SK-N-MC (cell line): ENCODE measurements at regions not wholly inside any gene's neighbourhood (a gene's known extent, or its start where the extent isn't known, plus 50 kb on each side); places are given as distances from the start of the nearest gene placed in this dataset.

Experiments used
- EZH2 ChIP-seq: fragments of 200-600 bp; sonication (generic); IDR thresholded peaks from one replicate; pipeline ENCODE4 v1.6.1; 2017; ENCODE audit warnings: antibody characterized with exemption
- FOXP2 ChIP-seq: optimal IDR thresholded peaks from 2 replicates; pipeline ENCODE3; 2011; ENCODE audit warnings: mild to moderate bottlenecking, moderate library complexity; ENCODE audit not compliant: insufficient read depth; ENCODE audit errors: extremely low read length, control extremely low read depth
- POLR2AphosphoS5 ChIP-seq: IDR thresholded peaks from 2 replicates; pipeline ENCODE4 v1.6.1; 2012; ENCODE audit warnings: mild to moderate bottlenecking, low read depth, low read length, borderline replicate concordance

DNA sequence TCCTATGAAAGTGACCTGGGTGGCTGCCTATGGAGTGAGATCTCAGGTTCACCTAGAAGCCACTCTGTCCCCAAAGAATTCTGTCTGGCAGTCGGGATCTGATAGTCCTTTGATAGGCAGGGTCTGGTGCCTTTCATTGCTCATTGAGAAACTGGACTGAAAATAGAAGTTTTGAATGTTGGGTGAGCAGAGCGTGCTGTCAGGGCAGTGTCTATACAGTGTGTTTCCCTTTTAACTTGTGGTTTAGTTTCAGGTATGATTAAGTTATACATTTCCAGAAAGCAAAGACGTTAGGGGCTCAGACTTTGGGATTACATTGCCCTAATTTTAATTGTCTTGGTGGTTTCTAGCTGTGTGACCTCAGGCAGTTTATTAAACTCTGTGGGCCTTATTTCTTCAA lies 111.3 kb upstream of the PAX6 start:
- no peak for TF ChIP-seq POLR2AphosphoS5
- no peak for TF ChIP-seq EZH2
- no peak for TF ChIP-seq FOXP2
